DND-41 (cell line): ENCODE measurements at regions not wholly inside any gene's neighbourhood (a gene's known extent, or its start where the extent isn't known, plus 50 kb on each side); places are given as distances from the start of the nearest gene placed in this dataset.

Experiments used
- ATAC-seq: fragments of 200-7000 bp; cut with Tn5 transposase; 3 replicates; pipeline ENCODE4 v1.9.1; 2021; ENCODE audit warnings: low read depth; ENCODE audit not compliant: insufficient read depth
- DNase-seq: peaks from one replicate; pipeline ENCODE4 v3.0.0-alpha.2; 2020
- H2AFZ ChIP-seq: 2 replicates; pipeline ENCODE4 v1.6.0; 2012; ENCODE audit warnings: low read depth, low read length
- H3K27ac ChIP-seq: 2 replicates; pipeline ENCODE4 v1.5.1; 2012; ENCODE audit warnings: low read length, inconsistent platforms
- H3K27me3 ChIP-seq: fragments of 200-600 bp; sonication (generic); 2 replicates; pipeline ENCODE4 v1.6.0; 2012; ENCODE audit warnings: low read length, mild to moderate bottlenecking, inconsistent platforms; ENCODE audit not compliant: insufficient read depth, poor library complexity
- H3K36me3 ChIP-seq: 2 replicates; pipeline ENCODE4 v1.5.1; 2012; ENCODE audit warnings: low read length, inconsistent platforms; ENCODE audit not compliant: insufficient read depth
- H3K4me1 ChIP-seq: 2 replicates; pipeline ENCODE4 v1.5.1; 2012; ENCODE audit warnings: mild to moderate bottlenecking, low read length; ENCODE audit not compliant: insufficient read depth
- H3K4me2 ChIP-seq: 2 replicates; pipeline ENCODE4 v1.6.0; 2012; ENCODE audit warnings: mild to moderate bottlenecking, moderate library complexity, low read length, inconsistent platforms; ENCODE audit not compliant: insufficient read depth
- H3K4me3 ChIP-seq, 2 experiments: fragments of 200-600 bp in 1 of 2; shearing (Covaris generic) in 1 of 2; 2 replicates each; pipeline ENCODE4 v1.5.1; 2012 to 2016; ENCODE audit warnings: inconsistent platforms in 2 of 2, low read length in 2 of 2, mild to moderate bottlenecking in 2 of 2, low read depth in 1 of 2, moderate library complexity in 1 of 2
- H3K79me2 ChIP-seq: 2 replicates; pipeline ENCODE4 v1.6.0; 2012; ENCODE audit warnings: low read length, inconsistent platforms; ENCODE audit not compliant: insufficient read depth
- H3K9ac ChIP-seq: 2 replicates; pipeline ENCODE4 v1.6.0; 2012; ENCODE audit warnings: low read depth, mild to moderate bottlenecking, inconsistent platforms, low read length, moderate library complexity
- H3K9me3 ChIP-seq: 2 replicates; pipeline ENCODE4 v1.5.1; 2012; ENCODE audit warnings: low read length, moderate library complexity, mild to moderate bottlenecking, inconsistent platforms; ENCODE audit not compliant: insufficient read depth, severe bottlenecking
- H4K20me1 ChIP-seq: 2 replicates; pipeline ENCODE4 v1.6.0; 2012; ENCODE audit warnings: low read length; ENCODE audit not compliant: insufficient read depth
- EZH2 ChIP-seq: IDR thresholded peaks from 3 replicates; pipeline ENCODE4 v1.6.1; 2012; ENCODE audit warnings: borderline replicate concordance, low read depth, mild to moderate bottlenecking, moderate library complexity, low read length, inconsistent platforms; ENCODE audit not compliant: severe bottlenecking
- TF ChIP-seq, protein P1 (sequence below): IDR thresholded peaks from 2 replicates; pipeline ENCODE4 v1.5.1; 2012; ENCODE audit warnings: borderline replicate concordance, low read length, moderate library complexity, mild to moderate bottlenecking; ENCODE audit not compliant: poor library complexity, severe bottlenecking; ENCODE audit errors: extremely low read depth

DNA sequence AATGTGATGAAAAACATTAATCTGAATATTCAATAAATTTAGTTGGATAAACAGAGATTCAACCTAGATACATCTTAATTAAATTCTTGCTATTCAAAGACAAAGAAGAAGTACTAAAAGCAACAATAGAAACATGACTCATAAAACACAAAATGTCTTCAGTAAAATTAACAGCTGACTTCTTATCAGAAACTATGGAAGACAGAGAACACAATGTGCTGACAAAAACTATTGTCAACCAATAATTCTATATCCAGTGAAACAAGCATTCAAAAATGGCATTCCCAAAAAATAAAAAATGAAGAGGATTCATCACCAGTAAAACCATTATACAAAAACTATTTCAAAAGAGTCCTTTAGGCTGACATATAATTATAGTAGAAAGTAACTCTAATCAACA, 400.5 kb upstream of the SORCS1 start:
- no peak overlapping the region for H3K4me3 ChIP-seq
- no peaks in the 10 kb centered on the region for H3K79me2 ChIP-seq
- H3K27me3 ChIP-seq: no peaks in the 10 kb centered on the region
- no peaks in the 10 kb centered on the region for H3K4me1 ChIP-seq
- H3K27ac ChIP-seq: no peak overlapping the region
- H4K20me1 ChIP-seq: no peaks in the 10 kb centered on the region
- no peak overlapping the region for H3K4me2 ChIP-seq
- no peaks in the 10 kb centered on the region for H3K36me3 ChIP-seq
- DNase-seq: no peak
- TF ChIP-seq EZH2: no peak
- TF ChIP-seq, protein P1, sequence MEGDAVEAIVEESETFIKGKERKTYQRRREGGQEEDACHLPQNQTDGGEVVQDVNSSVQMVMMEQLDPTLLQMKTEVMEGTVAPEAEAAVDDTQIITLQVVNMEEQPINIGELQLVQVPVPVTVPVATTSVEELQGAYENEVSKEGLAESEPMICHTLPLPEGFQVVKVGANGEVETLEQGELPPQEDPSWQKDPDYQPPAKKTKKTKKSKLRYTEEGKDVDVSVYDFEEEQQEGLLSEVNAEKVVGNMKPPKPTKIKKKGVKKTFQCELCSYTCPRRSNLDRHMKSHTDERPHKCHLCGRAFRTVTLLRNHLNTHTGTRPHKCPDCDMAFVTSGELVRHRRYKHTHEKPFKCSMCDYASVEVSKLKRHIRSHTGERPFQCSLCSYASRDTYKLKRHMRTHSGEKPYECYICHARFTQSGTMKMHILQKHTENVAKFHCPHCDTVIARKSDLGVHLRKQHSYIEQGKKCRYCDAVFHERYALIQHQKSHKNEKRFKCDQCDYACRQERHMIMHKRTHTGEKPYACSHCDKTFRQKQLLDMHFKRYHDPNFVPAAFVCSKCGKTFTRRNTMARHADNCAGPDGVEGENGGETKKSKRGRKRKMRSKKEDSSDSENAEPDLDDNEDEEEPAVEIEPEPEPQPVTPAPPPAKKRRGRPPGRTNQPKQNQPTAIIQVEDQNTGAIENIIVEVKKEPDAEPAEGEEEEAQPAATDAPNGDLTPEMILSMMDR: no peak
- no peak for ATAC-seq
- H2AFZ ChIP-seq: no peak overlapping the region
- H3K9me3 ChIP-seq: no peaks in the 10 kb centered on the region
- no peak overlapping the region for H3K9ac ChIP-seq

DNA sequence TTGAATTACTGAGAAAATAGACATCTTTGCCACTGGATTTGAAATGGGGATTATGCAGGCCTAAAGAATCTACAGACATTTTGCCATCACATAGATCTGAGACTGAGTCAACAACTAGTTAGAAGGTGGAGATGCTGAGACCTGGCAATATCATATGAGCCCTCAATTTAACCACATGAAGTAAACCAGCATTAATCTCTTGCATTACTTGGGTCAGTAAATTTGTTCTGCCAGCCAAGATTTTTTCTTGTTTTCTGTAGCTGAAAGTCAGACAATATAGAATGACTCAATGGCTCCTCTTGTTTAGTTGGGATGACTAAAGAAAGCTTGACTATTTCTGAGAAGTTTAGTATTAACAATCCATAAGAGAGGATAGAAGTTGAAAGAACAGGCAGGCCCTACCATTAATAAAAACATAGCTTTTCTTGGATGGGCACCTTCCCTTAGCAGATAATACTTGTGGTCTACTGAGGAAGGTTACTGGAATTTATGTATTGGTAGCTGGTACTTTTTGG, 396.7 kb upstream of the SORCS1 start:
- TF ChIP-seq, protein P1: no peak
- TF ChIP-seq EZH2: no peak

DNA sequence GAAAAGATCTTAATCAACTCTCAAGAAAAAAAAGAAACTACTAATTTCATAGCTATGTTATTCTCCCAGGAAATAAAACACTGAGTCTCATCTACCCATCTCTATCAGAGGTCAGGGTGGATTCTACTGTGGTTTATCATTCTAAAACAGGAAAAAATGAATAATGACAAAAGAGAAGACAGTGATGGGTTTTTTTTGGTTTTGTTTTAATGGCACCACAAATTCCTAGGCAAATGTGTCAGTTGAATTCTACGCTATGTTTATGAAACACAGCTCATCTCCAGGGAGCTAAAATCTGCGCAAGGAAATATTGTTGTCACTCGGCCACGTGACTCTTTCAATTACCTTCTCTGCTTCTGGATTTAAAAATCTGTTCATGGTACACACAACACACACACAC, 393.4 kb upstream of the SORCS1 start:
- ATAC-seq: no peak

More for the DNA sequence above, 396.7 kb upstream of the SORCS1 start:
- ATAC-seq: no peak
- Histone ChIP-seq H3K4me3 (no peak overlapping the region), H3K27ac (no peak overlapping the region), H3K79me2 (no peaks in the 10 kb centered on the region), H3K9ac (no peak overlapping the region), H3K9me3 (no peaks in the 10 kb centered on the region), H4K20me1 (no peaks in the 10 kb centered on the region), H3K36me3 (no peaks in the 10 kb centered on the region), H3K27me3 (no peaks in the 10 kb centered on the region), H2AFZ (no peak overlapping the region), H3K4me2 (no peak overlapping the region), H3K4me1 (no peaks in the 10 kb centered on the region)
- DNase-seq: no peak

More for the DNA sequence above, 393.4 kb upstream of the SORCS1 start:
- H3K27me3 ChIP-seq: no peaks in the 10 kb centered on the region
- no peak overlapping the region for H3K9ac ChIP-seq
- H3K4me3 ChIP-seq: no peak overlapping the region
- H2AFZ ChIP-seq: no peak overlapping the region
- TF ChIP-seq, protein P1: no peak
- TF ChIP-seq EZH2: no peak
- H3K27ac ChIP-seq: no peak overlapping the region
- H3K79me2 ChIP-seq: no peaks in the 10 kb centered on the region
- DNase-seq: no peak
- H3K36me3 ChIP-seq: no peaks in the 10 kb centered on the region
- H3K4me1 ChIP-seq: no peaks in the 10 kb centered on the region
- no peaks in the 10 kb centered on the region for H3K9me3 ChIP-seq
- H4K20me1 ChIP-seq: no peaks in the 10 kb centered on the region
- no peak overlapping the region for H3K4me2 ChIP-seq
